ENCODE measurements at regions not wholly inside any gene's neighbourhood (a gene's known extent, or its start where the extent isn't known, plus 50 kb on each side); places are given as distances from the start of the nearest gene placed in this dataset.

DNA sequence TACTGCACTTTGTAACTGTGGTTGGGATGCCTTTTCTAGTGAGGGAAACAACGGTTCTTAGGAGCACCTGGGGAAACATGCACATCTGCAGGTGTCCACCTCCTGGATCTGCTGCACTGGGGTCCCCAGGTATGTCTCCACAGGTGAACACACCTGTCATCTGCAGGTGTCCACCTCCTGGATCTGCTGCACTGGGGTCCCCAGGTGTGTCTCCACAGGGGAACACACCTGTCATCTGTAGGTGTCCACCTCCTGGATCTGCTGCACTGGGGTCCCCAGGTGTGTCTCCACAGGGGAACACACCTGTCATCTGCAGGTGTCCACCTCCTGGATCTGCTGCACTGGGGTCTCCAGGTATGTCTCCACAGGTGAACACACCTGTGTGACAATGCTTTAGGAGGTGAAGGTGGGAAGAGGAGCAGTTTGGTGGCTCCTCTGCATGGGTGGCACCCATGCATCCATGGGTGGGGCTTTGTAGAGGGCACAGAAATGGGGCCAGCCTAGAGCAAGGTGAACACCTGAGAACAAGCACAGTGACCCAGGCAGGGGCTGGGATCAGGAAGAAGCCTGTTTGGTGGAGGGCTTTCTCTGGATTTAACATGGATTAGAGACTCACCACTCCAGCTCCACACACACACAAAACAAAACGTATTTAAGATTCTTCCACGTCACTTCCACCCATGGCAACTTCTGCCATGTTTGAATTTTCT lies 206.0 kb upstream of the CDH4 start (continued):
- TF ChIP-seq, protein P1, sequence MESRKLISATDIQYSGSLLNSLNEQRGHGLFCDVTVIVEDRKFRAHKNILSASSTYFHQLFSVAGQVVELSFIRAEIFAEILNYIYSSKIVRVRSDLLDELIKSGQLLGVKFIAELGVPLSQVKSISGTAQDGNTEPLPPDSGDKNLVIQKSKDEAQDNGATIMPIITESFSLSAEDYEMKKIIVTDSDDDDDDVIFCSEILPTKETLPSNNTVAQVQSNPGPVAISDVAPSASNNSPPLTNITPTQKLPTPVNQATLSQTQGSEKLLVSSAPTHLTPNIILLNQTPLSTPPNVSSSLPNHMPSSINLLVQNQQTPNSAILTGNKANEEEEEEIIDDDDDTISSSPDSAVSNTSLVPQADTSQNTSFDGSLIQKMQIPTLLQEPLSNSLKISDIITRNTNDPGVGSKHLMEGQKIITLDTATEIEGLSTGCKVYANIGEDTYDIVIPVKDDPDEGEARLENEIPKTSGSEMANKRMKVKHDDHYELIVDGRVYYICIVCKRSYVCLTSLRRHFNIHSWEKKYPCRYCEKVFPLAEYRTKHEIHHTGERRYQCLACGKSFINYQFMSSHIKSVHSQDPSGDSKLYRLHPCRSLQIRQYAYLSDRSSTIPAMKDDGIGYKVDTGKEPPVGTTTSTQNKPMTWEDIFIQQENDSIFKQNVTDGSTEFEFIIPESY (IDR thresholded peaks at IDR 0.05; ENCODE audit: borderline replicate concordance, low read depth): no peak
- TF ChIP-seq CHD2 (IDR thresholded peaks at IDR 0.05; ENCODE audit: low read length, partially characterized antibody) (no peak), SMC3 (IDR thresholded peaks at IDR 0.05; ENCODE audit: low read depth, low read length) (no peak), TEAD4 (IDR thresholded peaks at IDR 0.05; ENCODE audit: borderline replicate concordance, insufficient read depth) (no peak)

DNA sequence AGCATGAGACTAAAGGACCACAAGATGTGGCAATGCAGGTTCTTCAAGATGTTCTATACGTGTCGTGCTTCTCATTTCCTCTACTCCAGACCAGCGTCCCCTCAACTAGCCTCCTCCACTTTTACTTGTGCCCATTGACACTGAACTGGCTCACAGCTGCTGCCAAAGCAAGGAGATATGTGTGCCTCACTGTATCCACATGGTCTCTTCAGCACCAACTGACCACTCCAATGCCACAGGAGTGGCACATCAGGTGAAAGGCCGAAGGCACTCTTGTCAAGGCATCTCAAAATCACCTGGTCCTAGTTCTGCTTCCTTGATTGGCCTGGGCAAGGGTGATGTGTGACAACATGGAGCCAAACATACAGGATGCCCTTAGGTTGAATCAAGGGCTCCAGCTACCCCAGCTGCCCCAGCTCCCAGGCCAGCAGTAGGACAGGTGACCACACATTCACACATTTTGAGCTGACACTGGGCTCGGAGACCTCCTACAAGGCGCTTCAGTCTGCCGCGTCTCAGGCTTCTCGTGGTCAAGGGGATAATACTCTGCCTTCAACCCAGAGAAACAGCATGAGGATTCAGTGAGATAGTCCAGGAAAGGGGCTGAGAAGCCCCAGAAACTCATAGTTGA lies 205.2 kb upstream of the CDH4 start:
- Histone ChIP-seq H3K27me3 (ENCODE audit: insufficient read depth) (no peaks in the 10 kb centered on the region), H2AFZ (ENCODE audit: low read depth) (no peak overlapping the region), H3K4me2 (no peak overlapping the region), H3K9me3 (no peaks in the 10 kb centered on the region), H4K20me1 (ENCODE audit: insufficient read depth) (no peaks in the 10 kb centered on the region), H3K9me2 (no peaks in the 10 kb centered on the region), H3K36me3 (replicated peaks in 1 of 2; ENCODE audit: control insufficient read depth in 1 of 2, insufficient read depth in 2 of 2, low read length in 1 of 2) (no peaks in the 10 kb centered on the region), H3K79me2 (ENCODE audit: insufficient read depth) (no peaks in the 10 kb centered on the region), H3K4me1 (ENCODE audit: control insufficient read depth in 1 of 2, insufficient read depth in 2 of 2, low read depth in 1 of 2, low read length in 1 of 2) (no peaks in the 10 kb centered on the region), H3F3A (replicated peaks; ENCODE audit: insufficient read depth) (no peaks in the 10 kb centered on the region), H3K27ac (ENCODE audit: low read depth in 2 of 2, low read length in 1 of 2) (no peak overlapping the region), H3K4me3 (ENCODE audit: low read depth in 2 of 2, low read length in 1 of 2) (no peak overlapping the region), H3K9ac (no peak overlapping the region)
- no peak for DNase-seq
- POLR2A ChIA-PET: no interaction called here
- no peak for TF ChIP-seq TAF1 (IDR thresholded peaks at IDR 0.05; ENCODE audit: borderline replicate concordance, low read depth, low read length)
- TF ChIP-seq, protein P2, sequence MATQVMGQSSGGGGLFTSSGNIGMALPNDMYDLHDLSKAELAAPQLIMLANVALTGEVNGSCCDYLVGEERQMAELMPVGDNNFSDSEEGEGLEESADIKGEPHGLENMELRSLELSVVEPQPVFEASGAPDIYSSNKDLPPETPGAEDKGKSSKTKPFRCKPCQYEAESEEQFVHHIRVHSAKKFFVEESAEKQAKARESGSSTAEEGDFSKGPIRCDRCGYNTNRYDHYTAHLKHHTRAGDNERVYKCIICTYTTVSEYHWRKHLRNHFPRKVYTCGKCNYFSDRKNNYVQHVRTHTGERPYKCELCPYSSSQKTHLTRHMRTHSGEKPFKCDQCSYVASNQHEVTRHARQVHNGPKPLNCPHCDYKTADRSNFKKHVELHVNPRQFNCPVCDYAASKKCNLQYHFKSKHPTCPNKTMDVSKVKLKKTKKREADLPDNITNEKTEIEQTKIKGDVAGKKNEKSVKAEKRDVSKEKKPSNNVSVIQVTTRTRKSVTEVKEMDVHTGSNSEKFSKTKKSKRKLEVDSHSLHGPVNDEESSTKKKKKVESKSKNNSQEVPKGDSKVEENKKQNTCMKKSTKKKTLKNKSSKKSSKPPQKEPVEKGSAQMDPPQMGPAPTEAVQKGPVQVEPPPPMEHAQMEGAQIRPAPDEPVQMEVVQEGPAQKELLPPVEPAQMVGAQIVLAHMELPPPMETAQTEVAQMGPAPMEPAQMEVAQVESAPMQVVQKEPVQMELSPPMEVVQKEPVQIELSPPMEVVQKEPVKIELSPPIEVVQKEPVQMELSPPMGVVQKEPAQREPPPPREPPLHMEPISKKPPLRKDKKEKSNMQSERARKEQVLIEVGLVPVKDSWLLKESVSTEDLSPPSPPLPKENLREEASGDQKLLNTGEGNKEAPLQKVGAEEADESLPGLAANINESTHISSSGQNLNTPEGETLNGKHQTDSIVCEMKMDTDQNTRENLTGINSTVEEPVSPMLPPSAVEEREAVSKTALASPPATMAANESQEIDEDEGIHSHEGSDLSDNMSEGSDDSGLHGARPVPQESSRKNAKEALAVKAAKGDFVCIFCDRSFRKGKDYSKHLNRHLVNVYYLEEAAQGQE (IDR thresholded peaks at IDR 0.05; ENCODE audit: low read depth, low read length): no peak
- TF ChIP-seq SIN3A (IDR thresholded peaks at IDR 0.05; ENCODE audit: borderline replicate concordance, low read depth, low read length): no peak
- TF ChIP-seq, protein P3, sequence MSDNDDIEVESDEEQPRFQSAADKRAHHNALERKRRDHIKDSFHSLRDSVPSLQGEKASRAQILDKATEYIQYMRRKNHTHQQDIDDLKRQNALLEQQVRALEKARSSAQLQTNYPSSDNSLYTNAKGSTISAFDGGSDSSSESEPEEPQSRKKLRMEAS (IDR thresholded peaks at IDR 0.05; ENCODE audit: low read depth): no peak
- no peak for TF ChIP-seq FOXJ3 (CRISPR knock-in tag; IDR thresholded peaks at IDR 0.05)
- WGBS (ENCODE audit: low lambda C conversion rate): 38% methylated on average over 8 of the region's 9 CpGs
- CTCF ChIA-PET: no interaction called here

Measured in SK-N-SH (cell line).